Caki2 (cell line): ENCODE measurements at regions not wholly inside any gene's neighbourhood (a gene's known extent, or its start where the extent isn't known, plus 50 kb on each side); places are given as distances from the start of the nearest gene placed in this dataset.

Source experiments
- DNase-seq: peaks from one replicate; pipeline ENCODE4 v3.0.0-alpha.2; 2015; ENCODE audit warnings: low read depth
- in situ Hi-C: cut with HindIII; loops from 2 replicates; pipeline ENCODE4 v1.10.0; 2016; ENCODE audit warnings: low sequenced_read_pairs, low pct_unique_long_range_greater_than_20kb, mixed read lengths

DNA sequence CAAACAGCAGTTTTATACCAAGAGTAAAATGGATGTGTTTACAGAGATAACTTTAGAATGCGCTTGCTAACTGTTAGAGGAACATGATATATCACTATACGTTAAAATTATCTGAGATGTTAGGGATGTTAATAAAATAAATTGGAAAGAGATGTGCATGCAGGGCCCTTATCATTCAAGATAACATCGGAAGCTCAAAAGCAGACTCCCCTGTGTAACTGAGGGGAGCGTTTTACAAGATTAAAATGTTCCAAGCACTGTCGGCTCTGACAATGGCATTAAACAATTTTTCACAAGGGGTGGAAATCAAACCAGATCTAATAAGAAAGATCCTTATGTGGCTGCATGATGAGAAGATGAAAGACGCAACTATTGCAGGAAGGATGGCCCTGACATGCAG lies 53.3 kb upstream of the DCC start:
- no peak for DNase-seq
- in situ Hi-C loops, result no loop called here

DNA sequence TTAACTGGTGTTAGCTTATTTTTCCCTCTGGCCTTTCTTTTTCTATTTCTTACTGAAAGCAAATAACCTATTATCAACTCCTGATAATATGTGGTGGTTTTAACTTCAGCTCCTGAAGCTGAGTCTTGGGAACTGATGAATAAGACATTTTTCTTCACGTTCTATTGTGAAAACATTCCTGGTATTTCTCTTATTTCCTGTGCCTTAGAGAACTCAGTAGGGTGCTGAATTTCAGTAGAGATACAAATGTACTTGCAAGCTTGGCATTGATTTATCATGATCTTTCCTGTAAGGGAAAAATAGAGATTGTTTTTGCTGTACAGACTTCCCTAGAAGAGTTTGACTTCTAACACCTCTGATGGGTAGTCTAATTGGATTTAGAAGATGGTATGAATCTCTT lies 52.8 kb upstream of the DCC start:
- in situ Hi-C loops, result no loop called here
- DNase-seq, result no peak

DNA sequence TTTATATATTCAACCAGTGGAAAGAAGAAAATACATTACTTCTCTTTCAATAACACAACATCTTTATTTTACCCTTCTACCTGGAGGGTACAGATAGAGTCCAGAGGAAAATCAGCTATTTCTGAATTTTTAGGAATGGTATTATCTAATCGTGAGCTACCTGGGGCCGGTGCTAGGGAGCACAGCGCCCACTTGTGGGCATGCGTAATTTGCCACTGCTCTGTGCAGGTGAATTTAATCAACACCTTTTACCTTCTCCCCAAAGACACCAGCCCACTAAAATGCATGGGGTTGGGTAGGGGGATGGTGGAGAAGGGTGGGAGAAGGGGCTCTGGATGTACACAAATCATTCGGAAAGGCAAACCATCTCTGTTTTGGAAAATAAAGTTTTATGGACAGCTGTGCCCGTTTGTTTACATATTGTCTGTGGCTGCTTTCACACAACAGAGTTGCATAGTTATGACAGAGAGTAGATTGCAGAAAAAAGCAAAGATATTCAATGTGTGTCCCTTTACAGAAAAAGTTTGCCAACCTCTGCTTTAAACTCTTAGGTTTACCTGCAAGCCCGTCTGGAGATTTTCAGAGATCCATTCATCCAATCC lies 51.5 kb upstream of the DCC start:
- in situ Hi-C loops, result no loop called here
- DNase-seq, result no peak

DNA sequence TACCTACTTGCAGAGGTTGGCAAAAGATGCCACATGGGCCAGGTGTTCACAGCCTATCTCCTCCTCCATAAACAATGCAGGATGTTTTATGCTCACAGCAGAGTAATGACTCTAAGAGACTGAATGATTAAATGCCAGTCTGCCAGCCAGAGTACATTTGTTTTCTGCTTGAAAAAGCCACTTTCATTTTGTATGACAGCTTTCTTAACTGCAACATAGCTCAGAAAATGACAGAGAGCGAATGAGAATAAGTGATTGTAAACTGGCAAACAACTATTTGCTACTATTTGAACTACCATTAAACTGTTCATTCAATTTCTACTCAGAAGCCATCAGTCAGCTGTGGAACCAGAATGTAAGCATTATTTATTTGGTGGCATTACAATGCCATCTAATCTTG lies 50.6 kb upstream of the DCC start:
- in situ Hi-C loops, result no loop called here

More for the DNA sequence above, 50.6 kb upstream of the DCC start:
- no peak for DNase-seq
